SKM-1 (cell line): ENCODE measurements at regions not wholly inside any gene's neighbourhood (a gene's known extent, or its start where the extent isn't known, plus 50 kb on each side); places are given as distances from the start of the nearest gene placed in this dataset.

Experiments used
- DNase-seq: peaks from one replicate; lab custom pipeline; 2025; ENCODE audit not compliant: unreplicated experiment; lab: John Stamatoyannopoulos, UW

- no peak for DNase-seq
Measured at GRCh38 chr4:108567831-108568230, 52.5 kb upstream of the RPL34 start.

DNA sequence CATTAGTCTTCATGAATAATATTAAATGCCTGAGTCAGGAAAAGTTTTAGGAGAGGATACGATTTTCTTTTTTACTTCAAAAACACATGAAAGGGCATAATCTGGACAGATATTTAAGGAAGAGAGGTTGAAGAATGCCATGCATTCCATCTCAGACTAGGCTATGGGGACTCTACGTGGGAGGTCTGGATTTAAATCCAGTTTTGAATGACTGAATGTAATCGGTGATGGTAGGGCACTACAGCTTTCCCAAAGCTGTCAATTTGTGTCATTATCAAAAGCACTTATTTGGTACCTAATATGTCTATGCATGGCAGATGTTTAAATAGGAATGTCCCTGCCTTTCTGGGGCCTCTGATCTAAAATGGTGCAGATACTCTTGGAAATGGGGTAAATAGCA lies 59.3 kb upstream of the RPL34 start:
- DNase-seq: no peak

DNA sequence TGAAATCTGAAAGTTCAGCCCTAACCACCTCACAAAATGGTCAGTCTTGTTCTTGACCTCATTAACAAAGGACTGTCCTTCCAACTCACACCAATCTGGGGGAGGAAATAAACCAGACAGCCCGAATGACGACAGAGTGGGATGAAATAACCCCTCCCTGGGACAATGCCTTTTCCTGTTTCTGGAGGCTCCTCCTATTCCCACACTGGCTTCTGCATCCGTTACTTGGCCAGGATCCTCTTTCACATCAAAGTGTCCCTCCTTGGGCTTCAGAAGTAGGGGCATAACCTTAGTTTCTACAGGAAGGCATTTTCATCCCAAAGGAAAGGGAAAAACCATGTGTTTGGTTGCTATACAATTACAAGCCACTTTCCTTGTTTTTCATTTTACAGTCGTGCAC lies 59.8 kb upstream of the RPL34 start:
- DNase-seq: no peak

DNA sequence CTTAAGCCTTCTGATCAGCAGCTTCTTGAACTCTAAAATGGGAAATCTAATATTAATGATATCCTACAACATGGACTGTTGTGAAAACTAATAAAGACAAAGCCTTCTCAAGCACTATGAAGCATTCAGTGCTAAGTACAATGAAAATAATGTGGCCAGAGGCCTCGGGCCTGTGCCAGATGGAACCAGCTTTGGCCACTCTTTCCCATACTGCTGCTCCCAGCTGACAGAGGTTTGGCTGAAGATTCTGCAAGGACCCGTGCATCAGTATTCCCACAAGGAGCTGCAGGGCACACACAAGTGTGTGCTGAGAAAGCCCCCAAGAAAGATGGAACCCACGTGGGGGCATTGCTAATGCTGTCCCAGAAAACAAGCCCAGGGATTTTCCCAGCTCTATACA lies 60.5 kb upstream of the RPL34 start:
- DNase-seq: no peak

- no peak for DNase-seq
Measured at GRCh38 chr4:108559068-108559793, 61.1 kb upstream of the RPL34 start.

DNA sequence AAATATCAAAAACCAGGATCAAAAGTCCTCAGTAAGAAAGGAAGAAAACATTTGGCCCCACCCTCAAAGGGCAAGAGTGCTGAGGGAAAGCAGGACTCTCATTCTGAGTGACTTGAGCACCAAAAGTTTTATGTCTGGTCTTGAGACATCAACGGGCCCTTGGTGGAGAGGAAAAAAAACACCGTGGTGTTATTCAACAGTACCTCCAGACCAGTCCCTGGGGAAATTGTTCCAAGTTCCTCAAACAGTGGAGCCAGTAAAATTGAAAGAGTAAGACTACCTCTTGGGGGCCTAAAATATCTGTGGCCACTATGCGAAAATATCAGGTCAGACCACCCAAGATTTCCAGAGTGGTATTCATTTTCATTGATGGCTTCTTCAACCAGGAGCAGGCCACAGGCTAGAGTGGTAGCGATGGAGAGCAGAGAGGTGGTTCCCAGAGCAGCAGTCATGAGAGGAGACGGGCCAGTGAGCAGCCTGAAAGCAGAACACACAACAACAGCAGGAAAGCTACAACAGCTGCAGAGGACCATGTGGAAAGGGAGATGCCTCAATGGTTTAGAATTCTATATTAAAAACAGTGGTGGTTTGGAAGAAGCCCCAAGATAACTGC lies 63.7 kb upstream of the RPL34 start:
- DNase-seq: no peak

DNA sequence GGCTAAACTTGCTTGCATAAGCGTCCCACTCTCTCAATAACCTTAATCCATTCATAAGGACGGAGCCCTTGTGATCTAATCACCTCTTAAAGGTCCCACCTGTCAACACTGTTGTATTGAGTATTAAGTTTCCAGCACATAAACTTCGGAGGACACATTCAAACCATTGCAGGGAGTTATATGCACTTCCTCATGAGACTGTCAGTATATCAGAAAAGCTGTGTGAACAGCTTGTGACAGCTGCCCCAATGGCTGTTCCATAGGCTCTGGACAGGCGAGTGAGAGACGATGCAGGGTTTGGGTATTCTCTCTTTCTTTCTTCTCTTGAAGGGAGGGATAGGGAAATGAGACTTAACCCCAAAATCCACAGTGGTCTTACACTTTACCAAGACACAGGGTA lies 64.2 kb upstream of the RPL34 start:
- DNase-seq: no peak

- DNase-seq: no peak
Measured at GRCh38 chr4:108555701-108556100, 64.7 kb upstream of the RPL34 start.

GRCh38 chr4:108547682-108548081 lies 72.7 kb upstream of the RPL34 start:
- no peak for DNase-seq

GRCh38 chr4:108546728-108547127 lies 73.6 kb upstream of the RPL34 start:
- DNase-seq: no peak

- DNase-seq: no peak
Measured at GRCh38 chr4:108544481-108544880, 75.9 kb upstream of the RPL34 start.

DNA sequence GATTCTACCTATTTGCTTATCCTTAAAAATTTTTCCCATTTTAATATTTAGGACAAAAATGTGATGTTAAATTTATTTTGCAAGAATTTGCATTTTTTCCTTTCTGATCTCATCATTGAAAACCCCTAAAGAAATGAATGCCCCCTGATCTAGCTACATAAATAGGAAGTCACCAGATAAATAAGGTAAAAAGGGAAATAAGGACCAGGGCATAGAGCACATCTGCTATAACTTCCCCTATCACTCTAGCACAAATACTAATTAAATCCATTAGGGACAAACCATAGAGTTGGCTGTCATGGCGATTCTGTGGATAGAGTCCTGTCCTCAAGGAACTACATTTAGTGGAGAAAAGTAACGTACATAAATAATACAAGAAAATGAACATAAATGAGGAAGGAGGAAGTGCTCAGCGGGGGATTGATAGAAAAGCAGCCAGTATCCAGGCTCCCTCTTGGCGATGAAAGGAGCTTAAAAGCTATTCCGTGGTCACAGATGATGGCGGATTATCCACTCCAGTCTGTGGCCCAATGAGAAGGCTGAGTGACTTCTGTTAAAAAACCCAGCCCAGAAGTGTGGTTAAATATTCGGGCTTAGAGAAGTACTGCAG lies 76.9 kb upstream of the RPL34 start:
- no peak for DNase-seq

GRCh38 chr4:108540536-108540935 lies 79.8 kb upstream of the RPL34 start:
- no peak for DNase-seq

- no peak for DNase-seq
Measured at GRCh38 chr4:108536577-108536976, 83.8 kb upstream of the RPL34 start.

DNA sequence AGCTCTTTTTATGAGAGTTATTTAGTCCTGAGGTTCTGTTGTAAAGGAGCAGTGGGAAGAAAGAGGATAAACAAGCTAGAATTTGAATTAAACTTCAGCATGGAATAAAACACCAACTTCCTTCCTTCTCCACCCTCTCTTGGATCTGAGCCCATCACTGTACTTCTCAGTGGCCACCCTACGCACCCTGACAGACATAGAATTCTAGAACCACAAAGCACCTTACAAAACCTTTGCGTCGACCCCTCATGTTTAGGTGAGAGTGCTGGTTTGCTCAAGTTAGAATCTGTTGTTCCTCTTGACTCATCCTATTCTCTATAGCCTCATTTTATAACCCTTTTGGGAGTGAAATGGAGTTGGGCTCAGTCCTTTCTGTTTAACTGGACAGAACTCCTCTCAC lies 84.6 kb upstream of the RPL34 start:
- DNase-seq: no peak

DNA sequence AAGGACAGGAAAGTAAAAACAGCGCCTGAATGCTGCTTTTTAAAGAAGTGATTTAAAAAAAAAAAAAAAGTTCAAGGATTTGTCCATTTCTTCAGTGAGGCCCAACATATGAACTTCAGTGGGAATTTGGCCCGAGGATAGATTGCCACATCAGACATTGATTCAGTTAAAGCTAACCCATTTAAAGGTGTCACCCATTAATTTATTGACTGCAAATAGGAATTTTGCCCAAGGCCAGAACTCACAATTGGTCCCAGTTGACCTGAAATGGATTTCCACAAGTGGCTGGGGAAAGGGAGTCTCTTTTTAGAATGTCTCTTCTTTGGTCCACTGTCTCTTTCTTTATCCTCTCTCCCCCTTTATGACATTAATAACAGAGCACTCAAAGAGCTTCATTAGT lies 86.5 kb upstream of the RPL34 start:
- no peak for DNase-seq

GRCh38 chr4:108533245-108533844 lies 87.0 kb upstream of the RPL34 start:
- peak; percentile 28 for DNase-seq

DNA sequence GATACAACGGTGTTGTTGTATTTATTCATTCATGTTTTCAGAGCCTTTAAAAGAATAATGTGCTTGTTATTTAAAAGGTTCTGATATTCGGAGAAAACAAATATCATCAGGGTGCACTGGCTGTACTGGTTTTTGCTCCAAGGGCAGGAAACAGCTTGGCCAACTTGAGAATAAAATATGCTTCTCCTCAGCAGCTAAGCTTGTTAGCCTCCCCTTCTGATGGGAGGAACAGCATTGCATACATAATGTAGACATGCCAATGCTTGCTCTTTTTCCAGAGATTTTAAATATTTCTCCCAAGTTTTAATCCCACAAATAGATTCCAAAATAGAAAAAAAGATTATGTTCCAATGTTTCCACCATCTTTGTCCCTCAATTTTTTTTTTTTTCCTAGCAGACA lies 87.6 kb upstream of the RPL34 start:
- no peak for DNase-seq

- DNase-seq: no peak
Measured at GRCh38 chr4:108532187-108532586, 88.2 kb upstream of the RPL34 start.

- no peak for DNase-seq
Measured at GRCh38 chr4:108531461-108531860, 88.9 kb upstream of the RPL34 start.

- no peak for DNase-seq
Measured at GRCh38 chr4:108529984-108530905, 90.1 kb upstream of the RPL34 start.
